HG03045 (cell line): ENCODE measurements at regions not wholly inside any gene's neighbourhood (a gene's known extent, or its start where the extent isn't known, plus 50 kb on each side); places are given as distances from the start of the nearest gene placed in this dataset.
"Not testable (repeated sequence)": the region's sequence is repeated elsewhere in the genome, so short reads cannot be mapped to it uniquely, and the experiment has no call there.

ENCODE experiments used
- ATAC-seq: cut with Tn5 transposase; IDR thresholded peaks from one replicate; pipeline ENCODE4 v1.9.1; 2021; ENCODE audit warnings: mild to moderate bottlenecking, moderate library complexity; ENCODE audit not compliant: unreplicated experiment

GRCh38 chr6:140653972-140654371 lies 1279.5 kb upstream of the CITED2 start:
- no peak for ATAC-seq

DNA sequence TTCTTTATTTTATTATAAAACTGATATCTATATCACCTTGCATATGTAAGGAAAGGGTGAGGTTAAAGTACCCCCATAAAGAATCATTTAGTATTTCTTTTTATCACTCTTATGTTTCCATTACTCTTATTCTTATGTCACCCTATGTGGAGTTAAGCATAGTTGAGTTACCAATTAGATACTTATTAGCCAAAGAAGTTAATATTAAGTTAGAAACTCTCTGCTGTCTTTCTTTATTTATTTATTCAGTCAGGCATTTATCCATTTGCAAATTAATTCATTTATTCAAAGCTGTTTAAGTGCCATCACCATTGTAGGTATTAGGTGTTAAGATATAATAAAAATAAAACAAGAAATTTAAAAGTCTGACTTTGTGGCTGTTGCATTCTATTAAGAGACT lies 1279.1 kb upstream of the CITED2 start:
- ATAC-seq = no peak

DNA sequence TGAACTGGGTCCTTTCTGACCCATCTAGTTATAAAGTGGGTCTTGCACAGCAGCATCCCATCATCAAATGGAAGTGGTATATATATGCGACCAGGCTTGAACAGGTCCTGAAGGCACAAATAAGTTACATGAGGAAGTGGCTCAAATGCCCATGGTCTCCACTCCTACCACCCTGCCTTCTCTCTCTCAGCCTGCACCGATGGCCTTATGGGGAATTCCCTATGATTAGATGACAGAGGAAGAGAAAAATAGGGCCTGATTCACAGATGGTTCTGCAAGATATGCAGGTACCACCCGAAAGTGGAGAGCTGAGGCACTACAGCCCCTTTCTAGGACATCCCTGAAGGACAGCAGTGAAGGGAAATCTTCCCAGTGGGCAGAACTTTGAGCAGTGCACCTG lies 1275.1 kb upstream of the CITED2 start:
- not testable (repeated sequence) for ATAC-seq

- not testable (repeated sequence) for ATAC-seq
These were observed 1272.9 kb upstream of the CITED2 start for GRCh38 chr6:140647322-140647721.

- ATAC-seq = no peak
These were observed 1269.6 kb upstream of the CITED2 start for GRCh38 chr6:140644017-140644416.

- ATAC-seq = no peak
These were observed 1267.0 kb upstream of the CITED2 start for GRCh38 chr6:140641412-140641811.

- no peak for ATAC-seq
These were observed 1262.5 kb upstream of the CITED2 start for GRCh38 chr6:140636908-140637402.

GRCh38 chr6:140636271-140636907 lies 1261.9 kb upstream of the CITED2 start:
- no peak for ATAC-seq

- ATAC-seq = no peak
These were observed 1252.6 kb upstream of the CITED2 start for GRCh38 chr6:140627002-140627401.

DNA sequence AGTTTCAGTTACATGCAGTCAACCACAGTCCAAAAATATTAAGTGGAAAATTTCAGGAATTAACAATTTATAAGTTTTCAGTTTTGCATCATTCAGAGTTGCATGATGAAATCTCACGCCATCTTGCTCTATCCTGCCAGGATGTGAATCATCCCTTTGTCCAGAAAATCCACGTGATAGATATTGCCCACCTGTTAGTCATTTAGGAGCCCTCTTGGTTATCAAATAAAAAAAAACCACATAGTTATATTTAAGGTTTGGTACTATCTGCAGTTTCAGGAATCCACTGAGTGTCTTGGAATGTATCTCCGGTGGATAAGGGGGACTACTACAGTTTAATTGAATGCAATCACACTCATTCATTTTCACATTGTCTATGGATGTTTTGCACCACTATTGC lies 1249.0 kb upstream of the CITED2 start:
- no peak for ATAC-seq

DNA sequence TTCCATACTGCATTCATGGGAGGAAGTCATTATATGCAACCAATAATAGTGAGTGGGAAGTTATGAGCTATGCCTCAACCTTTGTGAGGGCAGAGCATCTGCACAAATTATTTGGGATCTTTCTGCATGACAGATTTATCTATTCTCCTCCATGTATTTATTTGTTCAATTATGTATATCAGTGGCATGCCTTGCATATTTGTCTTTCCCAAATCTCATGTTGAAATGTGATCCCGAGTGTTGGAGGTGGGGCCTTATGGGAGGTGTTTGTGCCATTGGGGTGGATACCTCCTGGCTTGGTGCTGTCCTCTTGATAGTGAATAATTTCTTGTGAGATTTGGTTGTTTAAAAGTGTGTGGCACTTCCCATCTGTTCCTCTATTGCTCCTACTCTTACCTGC lies 1246.0 kb upstream of the CITED2 start:
- ATAC-seq = no peak

DNA sequence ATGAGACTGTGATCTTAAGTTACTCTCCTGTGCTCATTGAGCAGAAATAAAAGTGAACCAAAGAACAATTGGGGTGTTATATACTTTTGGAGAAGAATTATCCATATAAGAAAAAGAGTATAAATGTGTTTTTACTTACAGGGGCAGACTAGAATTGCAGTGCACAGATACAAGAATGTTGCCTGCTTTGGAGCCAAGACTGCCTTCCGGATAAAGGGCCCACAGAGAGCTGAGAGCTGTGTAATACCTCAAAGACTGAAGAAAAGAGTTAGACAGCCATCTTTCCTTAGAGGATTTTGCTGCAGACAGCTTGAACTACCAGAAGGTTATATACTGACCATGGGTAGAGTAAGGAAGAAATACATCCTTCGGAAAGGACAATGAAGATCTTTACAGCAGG lies 1235.5 kb upstream of the CITED2 start:
- ATAC-seq = no peak

DNA sequence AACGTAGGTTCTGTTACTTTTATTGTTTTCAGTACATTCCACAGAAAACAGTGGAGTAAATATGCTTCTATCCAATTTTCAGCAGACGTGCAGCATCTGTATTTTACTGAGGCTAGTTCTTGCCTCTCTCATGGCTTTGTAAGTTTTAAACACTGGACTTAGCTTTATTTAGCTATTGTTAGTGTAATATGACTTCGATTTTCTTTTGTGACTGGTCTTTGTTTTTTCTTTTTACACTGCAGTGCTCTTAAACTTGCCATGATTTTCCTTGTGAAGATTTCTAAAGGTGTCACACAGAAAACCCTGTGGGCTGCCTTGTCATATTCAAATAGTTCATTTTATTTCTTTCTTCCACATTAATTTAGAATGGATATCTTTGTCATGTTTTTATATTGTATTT lies 1234.9 kb upstream of the CITED2 start:
- ATAC-seq = no peak

GRCh38 chr6:140604786-140605185 lies 1230.3 kb upstream of the CITED2 start:
- no peak for ATAC-seq

DNA sequence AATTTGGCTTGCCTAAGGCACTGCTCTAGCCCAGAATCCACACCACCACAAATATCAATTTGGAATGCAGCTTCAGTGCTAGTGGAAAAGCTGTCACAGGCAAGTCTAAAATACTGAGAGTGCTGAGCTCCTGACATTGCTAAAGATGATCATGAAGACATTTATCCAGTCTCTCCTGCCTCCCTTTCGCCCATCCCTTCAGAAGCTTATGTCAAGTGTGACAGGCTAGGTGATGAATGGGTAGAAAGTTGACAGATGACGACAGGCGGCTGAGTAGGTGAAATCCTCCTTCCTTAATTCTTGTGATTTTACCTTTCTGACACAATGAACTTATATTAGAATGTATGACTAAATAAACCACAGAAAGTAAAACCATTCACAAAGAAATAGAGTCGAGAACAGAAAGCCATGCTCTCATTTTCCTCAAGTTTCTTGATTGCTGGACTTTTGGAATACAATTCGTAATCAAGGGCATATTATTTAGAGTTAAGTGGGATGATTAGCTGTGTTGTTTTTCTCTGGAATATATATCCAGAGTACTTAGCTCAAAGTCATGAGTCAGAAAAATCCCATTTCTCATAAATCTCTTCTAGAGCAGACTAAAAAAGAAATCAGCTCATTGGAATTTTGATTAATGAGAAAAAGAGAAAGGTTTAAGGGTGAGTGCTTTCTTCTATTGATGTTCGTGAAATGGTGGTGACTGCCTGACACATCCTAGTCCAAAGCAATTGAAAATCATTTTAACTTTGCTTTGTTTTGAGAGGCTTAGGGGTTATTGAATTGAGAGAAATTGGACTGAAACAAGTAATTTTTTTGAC lies 1228.2 kb upstream of the CITED2 start:
- no peak for ATAC-seq

- ATAC-seq = no peak
These were observed 1226.8 kb upstream of the CITED2 start for GRCh38 chr6:140601021-140601808.

DNA sequence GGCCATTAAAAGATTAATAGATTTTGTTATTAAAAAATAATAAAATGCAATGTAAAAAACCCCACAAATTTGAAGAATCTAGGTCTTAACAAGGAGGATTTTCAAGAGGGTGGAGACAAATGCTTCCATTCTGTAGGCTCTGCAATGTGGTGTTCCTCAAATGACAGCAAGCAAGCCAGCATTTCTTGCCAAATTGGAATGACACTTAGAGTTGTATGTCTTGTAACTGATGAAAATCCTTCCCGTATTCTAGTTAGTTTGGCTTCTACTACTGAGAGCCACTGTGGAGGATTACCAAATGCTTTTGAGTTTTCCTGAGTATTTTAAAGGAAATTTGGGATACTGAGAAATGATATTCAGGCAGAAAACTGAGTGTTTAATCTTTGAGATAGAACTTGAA lies 1225.5 kb upstream of the CITED2 start:
- no peak for ATAC-seq

DNA sequence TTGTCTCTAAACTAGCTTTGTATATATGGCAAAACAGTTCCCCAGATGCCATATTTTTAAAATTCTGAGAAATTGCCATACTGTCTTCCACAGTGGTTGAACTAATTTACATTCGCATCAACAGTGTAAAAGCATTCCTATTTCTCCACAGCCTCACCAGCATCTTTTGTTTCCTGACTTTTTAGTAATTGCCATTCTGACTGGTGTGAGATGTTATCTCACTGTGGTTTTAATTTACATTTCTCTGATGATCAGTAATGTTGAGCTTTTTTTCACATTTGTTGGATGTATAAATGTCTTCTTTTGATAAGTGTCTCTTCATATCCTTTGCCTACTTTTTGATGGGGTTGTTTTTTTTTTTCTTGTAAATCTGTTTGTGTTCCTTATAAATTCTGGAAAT lies 1222.7 kb upstream of the CITED2 start:
- no peak for ATAC-seq

DNA sequence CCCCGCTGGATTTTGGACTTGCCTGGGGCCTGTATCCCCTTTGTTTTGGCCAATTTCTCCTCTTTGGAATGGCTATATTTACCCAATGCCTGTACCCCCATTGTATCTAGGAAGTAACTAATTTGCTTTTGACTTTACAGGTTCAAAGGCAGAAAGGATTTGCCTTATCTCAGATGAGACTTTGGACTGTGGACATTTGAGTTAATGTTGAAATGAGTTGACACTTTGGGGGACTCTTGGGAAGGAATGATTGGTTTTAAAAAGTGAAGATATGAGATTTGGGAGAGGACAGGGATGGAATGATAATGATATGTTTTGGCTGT lies 1220.3 kb upstream of the CITED2 start:
- no peak for ATAC-seq

DNA sequence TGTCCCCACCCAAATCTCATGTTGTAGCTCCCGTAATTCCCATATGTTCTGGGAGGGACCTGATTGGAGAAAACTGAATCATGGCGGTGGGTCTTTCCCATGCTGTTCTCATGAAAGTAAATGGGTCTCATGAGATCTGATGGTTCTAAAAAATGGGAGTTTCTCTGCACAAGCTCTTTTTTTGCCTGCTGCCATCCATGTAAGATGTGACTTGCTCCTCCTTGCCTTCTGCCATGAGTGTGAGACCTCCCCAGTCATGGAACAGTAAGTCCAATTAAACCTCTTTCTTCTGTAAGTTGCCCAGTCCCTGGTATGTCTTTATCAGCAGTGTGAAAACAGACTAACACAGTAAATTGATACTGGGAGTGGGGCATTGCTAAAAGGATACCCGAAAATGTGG lies 1218.4 kb upstream of the CITED2 start:
- ATAC-seq = no peak

GRCh38 chr6:140590641-140591040 lies 1216.2 kb upstream of the CITED2 start:
- ATAC-seq = no peak
